GM12892 (cell line): ENCODE measurements at regions not wholly inside any gene's neighbourhood (a gene's known extent, or its start where the extent isn't known, plus 50 kb on each side); places are given as distances from the start of the nearest gene placed in this dataset.

ENCODE experiments used
- DNase-seq: peaks from one replicate; pipeline ENCODE4 v3.0.0; 2011; ENCODE audit not compliant: insufficient read length
- FAIRE-seq: peaks from 2 replicates; lab custom pipeline; 2011; peaks lifted over from hg19 to GRCh38; lab: Jason Lieb, UNC
- POLR2A ChIP-seq: IDR thresholded peaks from 2 replicates; pipeline ENCODE4 v1.6.1; 2011; ENCODE audit warnings: low read depth, low read length, control low read depth
- POLR2AphosphoS5 ChIP-seq: IDR thresholded peaks from 2 replicates; pipeline ENCODE4 v1.6.1; 2011; ENCODE audit warnings: low read depth, low read length, control low read depth
- TAF1 ChIP-seq: IDR thresholded peaks from 2 replicates; pipeline ENCODE4 v1.6.1; 2011; ENCODE audit warnings: low read depth, mild to moderate bottlenecking, control low read depth, low read length, borderline replicate concordance

GRCh38 chr3:43794776-43795175 lies 104.0 kb downstream of the ABHD5 start:
- TF ChIP-seq POLR2A (no peak), POLR2AphosphoS5 (no peak), TAF1 (no peak)
- FAIRE-seq (no peak), DNase-seq (no peak)

GRCh38 chr3:43795491-43795890 lies 104.8 kb downstream of the ABHD5 start:
- DNase-seq (no peak), FAIRE-seq (no peak)
- TF ChIP-seq TAF1 (no peak), POLR2AphosphoS5 (no peak), POLR2A (no peak)

DNA sequence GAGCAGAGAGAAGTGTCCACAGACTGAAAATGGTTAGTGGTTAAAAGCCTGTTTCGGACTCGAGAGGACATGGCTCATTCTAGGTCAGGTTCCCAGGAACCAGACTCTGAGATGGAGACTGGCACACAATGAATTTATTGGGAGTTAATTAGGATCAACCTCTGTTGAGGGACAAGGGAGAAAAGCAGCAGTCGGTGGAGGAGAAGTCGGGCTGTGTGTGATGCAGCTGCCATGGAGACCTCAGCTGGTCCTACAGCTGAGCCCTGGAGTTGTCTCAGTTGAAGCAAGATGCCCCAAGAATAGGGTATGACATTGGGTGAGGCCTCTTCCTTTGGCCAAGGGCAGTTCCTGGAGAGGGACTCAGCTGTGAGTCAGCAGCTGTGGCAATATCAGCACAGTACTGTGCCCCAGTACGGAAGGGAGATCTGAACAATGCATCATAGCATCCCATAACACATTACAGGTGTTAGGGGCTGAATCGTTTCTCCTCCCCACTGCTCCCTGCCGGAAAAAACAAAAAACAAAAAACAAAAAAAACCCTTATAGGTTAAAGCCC lies 105.4 kb downstream of the ABHD5 start:
- FAIRE-seq (no peak), DNase-seq (no peak)
- no peak for TF ChIP-seq POLR2AphosphoS5
- no peak for TF ChIP-seq TAF1
- no peak for TF ChIP-seq POLR2A

DNA sequence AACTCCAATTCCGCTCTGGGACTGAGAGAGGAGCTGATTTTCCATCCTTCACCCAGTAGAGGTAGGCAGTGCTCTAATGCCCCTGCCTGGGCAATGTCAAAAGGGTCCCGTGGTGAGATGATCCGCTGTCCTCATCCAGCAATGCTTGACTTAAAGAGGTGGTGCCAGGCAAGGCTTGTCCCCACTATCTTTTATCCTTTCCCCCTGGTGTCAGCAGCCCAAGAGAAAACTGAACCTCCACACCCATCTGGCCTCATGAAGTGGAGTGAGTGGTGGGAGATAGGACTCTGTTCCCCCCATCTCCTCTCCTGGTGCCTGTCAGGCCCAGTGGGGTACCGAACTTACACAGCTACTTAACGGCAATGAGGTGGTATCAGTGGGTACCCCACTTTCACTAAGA lies 107.1 kb downstream of the ABHD5 start:
- no peak for FAIRE-seq
- TF ChIP-seq POLR2A, result no peak
- TF ChIP-seq TAF1, result no peak
- no peak for TF ChIP-seq POLR2AphosphoS5

GRCh38 chr3:43810797-43811196 lies 120.1 kb downstream of the ABHD5 start:
- no peak for FAIRE-seq
- DNase-seq, result no peak
- TF ChIP-seq POLR2A, result no peak
- TF ChIP-seq TAF1, result no peak
- no peak for TF ChIP-seq POLR2AphosphoS5

More for the DNA sequence above, 107.1 kb downstream of the ABHD5 start:
- DNase-seq, result no peak

GRCh38 chr3:43814461-43814860 lies 123.7 kb downstream of the ABHD5 start:
- TF ChIP-seq TAF1, result no peak
- no peak for TF ChIP-seq POLR2A
- TF ChIP-seq POLR2AphosphoS5, result no peak
- DNase-seq, result no peak
- no peak for FAIRE-seq

DNA sequence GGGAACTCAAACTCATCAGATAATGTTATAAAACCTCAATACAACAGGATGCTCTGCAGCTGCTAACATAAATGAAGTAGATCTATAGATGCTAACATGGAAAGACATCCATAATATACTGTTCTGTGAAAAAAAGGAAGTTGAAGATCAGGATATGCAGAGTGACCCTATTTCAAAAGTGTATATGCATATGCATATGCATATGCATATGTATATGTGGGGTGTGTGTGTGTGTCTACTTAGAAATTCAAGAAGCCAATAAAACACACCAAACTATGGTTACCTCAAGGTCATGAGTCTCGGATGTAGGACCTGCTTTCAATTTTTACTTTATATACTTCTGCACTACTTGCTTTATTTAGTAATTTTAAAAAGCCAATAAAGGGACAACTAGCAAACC lies 125.6 kb downstream of the ABHD5 start:
- FAIRE-seq, result no peak
- TF ChIP-seq POLR2AphosphoS5 (no peak), POLR2A (no peak), TAF1 (no peak)
- DNase-seq, result no peak

GRCh38 chr3:43817064-43817463 lies 126.3 kb downstream of the ABHD5 start:
- DNase-seq (no peak), FAIRE-seq (no peak)
- no peak for TF ChIP-seq TAF1
- TF ChIP-seq POLR2AphosphoS5, result no peak
- no peak for TF ChIP-seq POLR2A

- DNase-seq (no peak), FAIRE-seq (no peak)
- no peak for TF ChIP-seq TAF1
- no peak for TF ChIP-seq POLR2A
- TF ChIP-seq POLR2AphosphoS5, result no peak
These were observed 127.1 kb downstream of the ABHD5 start for GRCh38 chr3:43817825-43818224.

GRCh38 chr3:43818229-43818628 lies 127.5 kb downstream of the ABHD5 start:
- FAIRE-seq (no peak), DNase-seq (no peak)
- no peak for TF ChIP-seq TAF1
- TF ChIP-seq POLR2AphosphoS5, result no peak
- TF ChIP-seq POLR2A, result no peak

DNA sequence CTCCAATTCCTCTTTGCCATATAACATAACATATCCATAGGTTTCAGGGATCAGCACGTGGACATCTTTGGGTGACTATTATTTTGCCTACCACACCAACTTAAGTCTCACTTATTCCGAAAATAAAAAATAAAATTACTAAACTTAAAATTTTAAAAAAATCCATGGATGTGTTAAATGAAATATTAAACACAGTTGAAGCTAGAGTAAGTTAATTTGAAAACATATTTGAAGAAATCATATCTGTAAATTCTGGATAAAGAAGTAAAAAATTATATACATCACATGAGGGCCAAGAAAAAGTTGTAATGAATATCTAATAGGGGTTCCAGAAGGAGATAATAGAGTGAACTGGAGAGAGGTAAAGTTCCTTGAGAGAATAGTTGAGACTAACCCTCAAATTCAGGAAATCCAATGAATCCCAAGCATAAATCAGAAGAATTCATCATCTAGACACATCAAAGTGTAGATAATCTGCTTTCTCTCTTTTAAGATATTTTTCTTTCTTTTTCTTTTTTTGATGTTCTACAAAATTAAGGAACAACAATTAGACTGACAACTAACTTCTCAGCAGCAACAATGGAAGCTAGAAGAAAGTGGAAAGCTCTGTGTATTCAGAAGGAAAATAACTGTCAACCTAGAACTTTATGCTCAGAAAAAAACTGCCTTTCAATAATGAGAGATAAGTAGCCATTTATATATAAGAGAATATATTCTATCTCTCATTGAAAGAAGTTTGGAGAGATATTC lies 147.4 kb downstream of the ABHD5 start:
- FAIRE-seq, result no peak
- TF ChIP-seq POLR2AphosphoS5, result no peak
- no peak for TF ChIP-seq POLR2A
- TF ChIP-seq TAF1, result no peak
- DNase-seq, result no peak

DNA sequence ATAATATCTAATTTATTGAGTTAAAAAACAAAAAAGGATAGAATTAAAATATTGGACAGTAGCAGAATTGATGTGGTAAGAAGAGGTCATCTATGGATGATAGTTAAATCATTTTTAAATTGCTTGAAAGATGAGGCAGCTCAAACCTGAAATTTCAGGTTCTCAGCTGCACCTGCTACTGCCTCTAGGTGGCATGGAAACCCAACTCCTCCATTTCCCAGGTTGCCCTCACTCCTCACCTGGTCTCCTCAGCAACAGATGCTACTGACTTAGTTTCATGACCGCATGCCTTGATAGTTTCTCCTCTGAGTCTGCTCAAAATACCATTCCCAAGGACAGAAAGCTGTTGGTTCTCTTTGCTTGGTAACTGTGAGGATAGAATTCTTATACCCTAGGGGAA lies 148.1 kb downstream of the ABHD5 start:
- DNase-seq, result no peak
- FAIRE-seq, result no peak
- TF ChIP-seq TAF1 (no peak), POLR2AphosphoS5 (no peak), POLR2A (no peak)
